GM12878 (cell line): ENCODE measurements at regions not wholly inside any gene's neighbourhood (a gene's known extent, or its start where the extent isn't known, plus 50 kb on each side); places are given as distances from the start of the nearest gene placed in this dataset.

Experiments
- ATAC-seq: fragments of 200-7000 bp; cut with Tn5 transposase; 3 replicates; pipeline ENCODE4 v1.9.1; 2020; ENCODE audit warnings: mild to moderate bottlenecking, moderate library complexity
- BruUV-seq: library from RNA; stranded (reverse); fragments of 400-500 nt; replicated peaks from 2 replicates; lab custom pipeline; 2021; lab: Mats Ljungman, UMichigan
- CTCF ChIA-PET: fragments of 300-600 bp; sonication (Branson Sonifier 250); formaldehyde crosslinking; extraction: SDS; loops from one replicate; lab custom pipeline; 2021; ENCODE audit warnings: inconsistent platforms; lab: Yijun Ruan, JAX
- POLR2A ChIA-PET: fragments of 350-600 bp; formaldehyde crosslinking; extraction: SDS; loops from one replicate; lab custom pipeline; 2021; ENCODE audit warnings: inconsistent platforms; lab: Charles Lee
- RAD21 ChIA-PET: fragments of 300-600 bp; sonication (Branson Sonifier 250); formaldehyde crosslinking; loops from one replicate; lab custom pipeline; 2023; ENCODE audit warnings: antibody characterized with exemption; ENCODE audit not compliant: unreplicated experiment; lab: Charles Lee
- SMC1A ChIA-PET: fragments of 300-600 bp; sonication (Branson Sonifier 250); formaldehyde crosslinking; loops from one replicate; lab custom pipeline; 2023; ENCODE audit not compliant: unreplicated experiment, uncharacterized antibody; lab: Charles Lee
- DNase-seq: peaks from one replicate; pipeline ENCODE4 v3.0.0-alpha.2; 2011; ENCODE audit warnings: low read depth, low spot score
- FAIRE-seq: peaks from 3 replicates; lab custom pipeline; 2011; peaks lifted over from hg19 to GRCh38; lab: Jason Lieb, UNC
- H2AFZ ChIP-seq: 2 replicates; pipeline ENCODE4 v1.6.0; 2011; ENCODE audit warnings: low read depth, low read length, control low read depth; ENCODE audit not compliant: control insufficient read depth
- H3K27ac ChIP-seq: 2 replicates; pipeline ENCODE4 v1.5.1; 2011; ENCODE audit warnings: control low read depth; ENCODE audit not compliant: control insufficient read depth, insufficient read depth
- H3K27me3 ChIP-seq, 2 experiments: replicated peaks in 1 of 2; 2 replicates each; pipeline versions ENCODE4 v1.6.0 to v1.6.1; 2011; ENCODE audit warnings: low read length in 1 of 2; ENCODE audit not compliant: control insufficient read depth in 2 of 2, insufficient read depth in 2 of 2
- H3K36me3 ChIP-seq, 2 experiments: 2 replicates each; pipeline ENCODE4 v1.5.1; 2011; ENCODE audit warnings: low read length in 1 of 2; ENCODE audit not compliant: control insufficient read depth in 2 of 2, insufficient read depth in 2 of 2
- H3K4me1 ChIP-seq: 2 replicates; pipeline ENCODE4 v1.6.1; 2011; ENCODE audit warnings: mild to moderate bottlenecking, low read length, moderate library complexity, mixed read lengths; ENCODE audit not compliant: control insufficient read depth, insufficient read depth
- H3K4me2 ChIP-seq: 2 replicates; pipeline ENCODE4 v1.6.0; 2011; ENCODE audit warnings: control low read depth; ENCODE audit not compliant: control insufficient read depth, insufficient read depth
- H3K4me3 ChIP-seq: fragments of 200-600 bp; sonication (generic); 2 replicates; pipeline ENCODE4 v1.5.1; 2016
- H3K79me2 ChIP-seq: 2 replicates; pipeline ENCODE4 v1.6.0; 2011; ENCODE audit warnings: low read length; ENCODE audit not compliant: control insufficient read depth, insufficient read depth
- H3K9ac ChIP-seq: 2 replicates; pipeline ENCODE4 v1.8.0; 2011; ENCODE audit warnings: low read length, control low read depth, mixed read lengths; ENCODE audit not compliant: control insufficient read depth, insufficient read depth
- H3K9me3 ChIP-seq: replicated peaks from 3 replicates; pipeline ENCODE4 v1.5.1; 2011; ENCODE audit warnings: mild to moderate bottlenecking, low read length; ENCODE audit not compliant: control insufficient read depth, insufficient read depth
- H4K20me1 ChIP-seq: 2 replicates; pipeline ENCODE4 v1.6.0; 2011; ENCODE audit not compliant: control insufficient read depth, insufficient read depth
- ASH2L ChIP-seq: fragments of 300-600, 200-600 bp; sonication (generic); IDR thresholded peaks from 2 replicates; pipeline ENCODE4 v1.6.1; 2017; ENCODE audit warnings: low read depth, mild to moderate bottlenecking, borderline replicate concordance
- BCLAF1 ChIP-seq: fragments of 450-650 bp; IDR thresholded peaks from 2 replicates; pipeline ENCODE4 v1.6.1; 2017; ENCODE audit warnings: antibody characterized with exemption, mild to moderate bottlenecking, moderate library complexity
- CHD4 ChIP-seq: fragments of 200-600 bp; sonication (generic); IDR thresholded peaks from 2 replicates; pipeline ENCODE4 v1.6.1; 2016; ENCODE audit warnings: mild to moderate bottlenecking
- EP300 ChIP-seq, 2 experiments: fragments of 150-350 bp in 1 of 2; IDR thresholded peaks; 2 replicates each; pipeline ENCODE4 v1.6.1; 2011 to 2012; ENCODE audit warnings: low read depth in 2 of 2, low read length in 2 of 2, borderline replicate concordance in 1 of 2, improper control_type of control experiment in 1 of 2, inconsistent platforms in 1 of 2; ENCODE audit not compliant: control insufficient read depth in 1 of 2
- FOS ChIP-seq: IDR thresholded peaks from 3 replicates; pipeline ENCODE4 v1.6.1; 2011; ENCODE audit warnings: borderline replicate concordance; ENCODE audit not compliant: insufficient read length; ENCODE audit errors: extremely low read depth
- FOXK2 ChIP-seq: fragments of 450-650 bp; IDR thresholded peaks from 2 replicates; pipeline ENCODE4 v1.6.1; 2017; ENCODE audit warnings: mild to moderate bottlenecking, moderate library complexity
- HDAC6 ChIP-seq: fragments of 200-600 bp; sonication (generic); IDR thresholded peaks from one replicate; pipeline ENCODE4 v1.8.0; 2017; ENCODE audit warnings: antibody characterized with exemption; ENCODE audit not compliant: unreplicated experiment
- IRF4 ChIP-seq: IDR thresholded peaks from 2 replicates; pipeline ENCODE4 v1.6.1; 2011; ENCODE audit warnings: low read depth, low read length
- MLLT1 ChIP-seq: fragments of 450-650 bp; IDR thresholded peaks from 2 replicates; pipeline ENCODE4 v1.6.1; 2016; ENCODE audit warnings: mild to moderate bottlenecking
- MTA3 ChIP-seq: IDR thresholded peaks from 2 replicates; pipeline ENCODE4 v1.6.1; 2012; ENCODE audit warnings: low read length, inconsistent platforms, borderline replicate concordance
- MXI1 ChIP-seq: fragments of 150-350 bp; IDR thresholded peaks from 2 replicates; pipeline ENCODE4 v1.6.1; 2011; ENCODE audit warnings: low read depth, mild to moderate bottlenecking, inconsistent platforms, low read length, improper control_type of control experiment
- NFYB ChIP-seq: IDR thresholded peaks from 2 replicates; pipeline ENCODE4 v1.6.1; 2011; ENCODE audit warnings: low read depth, mild to moderate bottlenecking, low read length, improper control_type of control experiment, moderate library complexity; ENCODE audit not compliant: insufficient read depth
- NKRF ChIP-seq: fragments of 450-650 bp; conservative IDR thresholded peaks from 2 replicates; pipeline ENCODE4 v1.6.1; 2017; ENCODE audit warnings: mild to moderate bottlenecking, moderate library complexity
- SIX5 ChIP-seq: IDR thresholded peaks from 2 replicates; pipeline ENCODE4 v1.6.1; 2011; ENCODE audit warnings: mild to moderate bottlenecking, low read depth, low read length, moderate library complexity; ENCODE audit not compliant: severe bottlenecking
- SRF ChIP-seq, 2 experiments: IDR thresholded peaks; 2 replicates each; pipeline ENCODE4 v1.6.1; 2011; ENCODE audit warnings: low read depth in 2 of 2, low read length in 2 of 2, mild to moderate bottlenecking in 1 of 2, moderate library complexity in 1 of 2
- SUPT20H ChIP-seq: IDR thresholded peaks from 2 replicates; pipeline ENCODE4 v1.6.1; 2011; ENCODE audit warnings: low read depth, mild to moderate bottlenecking, low read length, moderate library complexity, borderline replicate concordance; ENCODE audit not compliant: control insufficient read depth
- TARDBP ChIP-seq: IDR thresholded peaks from 2 replicates; pipeline ENCODE4 v1.6.1; 2016; ENCODE audit warnings: borderline replicate concordance
- ZBED1 ChIP-seq: IDR thresholded peaks from 2 replicates; pipeline ENCODE4 v1.6.1; 2016; ENCODE audit warnings: borderline replicate concordance
- ZNF24 ChIP-seq: fragments of 450-650 bp; IDR thresholded peaks from 2 replicates; pipeline ENCODE4 v1.6.1; 2017; ENCODE audit warnings: antibody characterized with exemption, mild to moderate bottlenecking
- ZNF274 ChIP-seq: IDR thresholded peaks from one replicate; pipeline ENCODE4 v1.8.0; 2011; ENCODE audit not compliant: insufficient read length, insufficient read depth
- WGBS: methylation state at CpG from one replicate; pipeline ENCODE4 v1.1.6; 2016; ENCODE audit warnings: low lambda C conversion rate; ENCODE audit not compliant: insufficient replicate concordance, insufficient coverage; ENCODE audit errors: missing lambda C conversion rate; 5-methylcytosine and 5-hydroxymethylcytosine counted together
- in situ Hi-C: fragments of 300-500 bp; cut with MboI; formaldehyde crosslinking; loops from 9 replicates; pipeline ENCODE4 v1.14.3; 2018; ENCODE audit warnings: mixed read lengths
- intact Hi-C: fragments of 100-400 bp; cut with micrococcal nuclease; formaldehyde crosslinking; loops from one replicate; pipeline ENCODE4 v1.14.2; 2022; ENCODE audit not compliant: unreplicated experiment

DNA sequence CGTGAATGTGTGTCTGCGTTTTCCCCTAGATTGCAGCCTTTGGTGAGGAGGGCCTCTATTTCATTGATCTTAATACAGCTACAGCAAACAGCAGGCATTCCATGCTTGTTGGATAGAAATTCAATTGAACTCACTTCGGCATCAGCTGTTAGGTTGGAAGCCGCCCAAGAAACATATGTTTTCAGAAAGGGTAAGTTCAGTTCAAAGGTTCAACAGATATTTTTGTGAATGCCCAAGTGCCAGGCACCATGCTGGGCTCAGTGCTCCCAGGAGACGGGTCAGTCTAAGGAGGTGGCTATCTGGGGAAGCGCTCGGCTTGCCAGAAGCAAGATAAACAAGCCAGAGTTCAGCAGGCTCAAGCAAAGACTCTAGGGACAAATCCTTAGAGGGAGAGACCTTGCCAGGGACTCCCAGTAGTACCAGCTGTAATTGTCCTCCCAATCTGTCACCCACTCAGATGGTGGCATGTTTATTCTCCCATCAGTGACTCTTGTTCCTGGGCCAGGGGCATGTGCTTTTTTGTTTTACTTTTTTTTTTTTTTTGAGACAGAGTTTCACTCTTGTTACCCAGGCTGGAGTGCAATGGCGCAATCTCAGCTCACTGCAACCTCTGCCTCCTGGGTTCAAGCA lies 64.5 kb upstream of the LARGE1 start:
- DNase-seq (no peak), FAIRE-seq (no peak), ATAC-seq (no peak)
- Histone ChIP-seq H4K20me1 (no peaks in the 10 kb centered on the region), H3K4me1 (peaks cover 11% of the 10 kb centered on the region; the same call in 1 of the 2 replicates), H3K79me2 (no peaks in the 10 kb centered on the region), H3K36me3 (no peaks in the 10 kb centered on the region), H3K9ac (no peak overlapping the region), H3K27ac (no peak overlapping the region), H3K4me2 (no peak overlapping the region), H3K9me3 (no peaks in the 10 kb centered on the region), H3K4me3 (no peak overlapping the region), H3K27me3 (no peaks in the 10 kb centered on the region), H2AFZ (no peak overlapping the region)
- no TSS peak for BruUV-seq
- RAD21 ChIA-PET: no interaction called here
- WGBS: 48% methylated on average over 8 of the region's 8 CpGs
- in situ Hi-C loops: no loop called here
- SMC1A ChIA-PET: interaction anchor here (0.6 kb wide), 2 partner anchors 593 to 642 kb away, joined by 3 to 6 read pairs; no protein-coding TSS in a partner anchor
- no peak for TF ChIP-seq NKRF
- TF ChIP-seq IRF4: no peak
- TF ChIP-seq CHD4: no peak
- TF ChIP-seq TARDBP: no peak
- no peak for TF ChIP-seq MTA3
- TF ChIP-seq SIX5: no peak
- no peak for TF ChIP-seq NFYB
- no peak for TF ChIP-seq SUPT20H
- no peak for TF ChIP-seq FOXK2
- no peak for TF ChIP-seq ZBED1
- no peak for TF ChIP-seq MLLT1
- TF ChIP-seq SRF (IDR thresholded peaks at IDR 0.05; ENCODE audit: low read depth in 2 of 2, low read length in 2 of 2): no peak
- no peak for TF ChIP-seq EP300 (IDR thresholded peaks at IDR 0.05; ENCODE audit: borderline replicate concordance in 1 of 2, control insufficient read depth in 1 of 2, low read depth in 2 of 2, low read length in 2 of 2)
- TF ChIP-seq FOS: no peak
- no peak for TF ChIP-seq BCLAF1
- no peak for TF ChIP-seq ZNF24
- TF ChIP-seq ASH2L: no peak
- no peak for TF ChIP-seq MXI1
- no peak for TF ChIP-seq ZNF274
- TF ChIP-seq HDAC6: no peak
- CTCF ChIA-PET: no interaction called here
- intact Hi-C loops: no loop called here
- POLR2A ChIA-PET: no interaction called here
